ENCODE measurements at regions not wholly inside any gene's neighbourhood (a gene's known extent, or its start where the extent isn't known, plus 50 kb on each side); places are given as distances from the start of the nearest gene placed in this dataset.

GRCh38 chr3:17806201-17806600 lies 63.8 kb upstream of the TBC1D5 start:
- H2AFZ ChIP-seq (ENCODE audit: low read length) = no peak overlapping the region
- H3K4me1 ChIP-seq (ENCODE audit: insufficient read depth, low read length) = peaks cover 15% of the 10 kb centered on the region
- H3K36me3 ChIP-seq (ENCODE audit: insufficient read depth, low read length) = no peaks in the 10 kb centered on the region
- no peaks in the 10 kb centered on the region for H4K20me1 ChIP-seq (ENCODE audit: insufficient read depth, low read length)
- TF ChIP-seq CTCF (IDR thresholded peaks at IDR 0.05; ENCODE audit: extremely low read depth, low read depth, low read length) = no peak
- H3K27me3 ChIP-seq (ENCODE audit: insufficient read depth, low read length) = no peaks in the 10 kb centered on the region
- H3K4me3 ChIP-seq (ENCODE audit: insufficient read depth, low read length) = no peak overlapping the region
- H3K27ac ChIP-seq (ENCODE audit: low read depth, low read length) = no peak overlapping the region
- no peak overlapping the region for H3K4me2 ChIP-seq (ENCODE audit: insufficient read depth, low read length)
- DNase-seq (ENCODE audit: insufficient read length, low spot score, missing footprints) = no peak
- H3K79me2 ChIP-seq (ENCODE audit: insufficient read depth, low read length) = no peaks in the 10 kb centered on the region
- H3K9me3 ChIP-seq (ENCODE audit: low read depth, low read length) = no peaks in the 10 kb centered on the region

GRCh38 chr3:17805461-17805940 lies 63.1 kb upstream of the TBC1D5 start:
- H3K4me2 ChIP-seq (ENCODE audit: insufficient read depth, low read length) = no peak overlapping the region
- no peak for DNase-seq (ENCODE audit: insufficient read length, low spot score, missing footprints)
- no peak overlapping the region for H3K4me3 ChIP-seq (ENCODE audit: insufficient read depth, low read length)
- H3K36me3 ChIP-seq (ENCODE audit: insufficient read depth, low read length) = no peaks in the 10 kb centered on the region
- H3K9me3 ChIP-seq (ENCODE audit: low read depth, low read length) = no peaks in the 10 kb centered on the region
- H4K20me1 ChIP-seq (ENCODE audit: insufficient read depth, low read length) = no peaks in the 10 kb centered on the region
- no peaks in the 10 kb centered on the region for H3K27me3 ChIP-seq (ENCODE audit: insufficient read depth, low read length)
- H3K4me1 ChIP-seq (ENCODE audit: insufficient read depth, low read length) = peaks cover 15% of the 10 kb centered on the region
- H2AFZ ChIP-seq (ENCODE audit: low read length) = no peak overlapping the region
- no peak for TF ChIP-seq CTCF (IDR thresholded peaks at IDR 0.05; ENCODE audit: extremely low read depth, low read depth, low read length)
- H3K27ac ChIP-seq (ENCODE audit: low read depth, low read length) = no peak overlapping the region
- no peaks in the 10 kb centered on the region for H3K79me2 ChIP-seq (ENCODE audit: insufficient read depth, low read length)

GRCh38 chr3:17802950-17803349 lies 60.5 kb upstream of the TBC1D5 start:
- no peak overlapping the region for H3K4me3 ChIP-seq (ENCODE audit: insufficient read depth, low read length)
- DNase-seq (ENCODE audit: insufficient read length, low spot score, missing footprints) = no peak
- no peaks in the 10 kb centered on the region for H3K9me3 ChIP-seq (ENCODE audit: low read depth, low read length)
- no peaks in the 10 kb centered on the region for H3K36me3 ChIP-seq (ENCODE audit: insufficient read depth, low read length)
- H4K20me1 ChIP-seq (ENCODE audit: insufficient read depth, low read length) = no peaks in the 10 kb centered on the region
- TF ChIP-seq CTCF (IDR thresholded peaks at IDR 0.05; ENCODE audit: extremely low read depth, low read depth, low read length) = no peak
- H3K4me1 ChIP-seq (ENCODE audit: insufficient read depth, low read length) = peaks cover 12% of the 10 kb centered on the region
- H2AFZ ChIP-seq (ENCODE audit: low read length) = no peak overlapping the region
- no peak overlapping the region for H3K4me2 ChIP-seq (ENCODE audit: insufficient read depth, low read length)
- H3K79me2 ChIP-seq (ENCODE audit: insufficient read depth, low read length) = no peaks in the 10 kb centered on the region
- H3K27ac ChIP-seq (ENCODE audit: low read depth, low read length) = no peak overlapping the region
- no peaks in the 10 kb centered on the region for H3K27me3 ChIP-seq (ENCODE audit: insufficient read depth, low read length)

- TF ChIP-seq CTCF (IDR thresholded peaks at IDR 0.05; ENCODE audit: extremely low read depth, low read depth, low read length) = no peak
- no peak overlapping the region for H3K27ac ChIP-seq (ENCODE audit: low read depth, low read length)
- no peak for DNase-seq (ENCODE audit: insufficient read length, low spot score, missing footprints)
- H3K4me3 ChIP-seq (ENCODE audit: insufficient read depth, low read length) = no peak overlapping the region
- no peak overlapping the region for H2AFZ ChIP-seq (ENCODE audit: low read length)
- peaks cover 12% of the 10 kb centered on the region for H3K4me1 ChIP-seq (ENCODE audit: insufficient read depth, low read length)
- H3K79me2 ChIP-seq (ENCODE audit: insufficient read depth, low read length) = no peaks in the 10 kb centered on the region
- no peaks in the 10 kb centered on the region for H3K9me3 ChIP-seq (ENCODE audit: low read depth, low read length)
- no peaks in the 10 kb centered on the region for H3K36me3 ChIP-seq (ENCODE audit: insufficient read depth, low read length)
- H4K20me1 ChIP-seq (ENCODE audit: insufficient read depth, low read length) = no peaks in the 10 kb centered on the region
- H3K27me3 ChIP-seq (ENCODE audit: insufficient read depth, low read length) = no peaks in the 10 kb centered on the region
- no peak overlapping the region for H3K4me2 ChIP-seq (ENCODE audit: insufficient read depth, low read length)
Observed at GRCh38 chr3:17801131-17801530, 58.7 kb upstream of the TBC1D5 start.
